GM12865 (cell line): ENCODE measurements at regions not wholly inside any gene's neighbourhood (a gene's known extent, or its start where the extent isn't known, plus 50 kb on each side); places are given as distances from the start of the nearest gene placed in this dataset.

Experiments used
- DNase-seq: peaks from one replicate; pipeline ENCODE4 v3.0.0; 2010; ENCODE audit warnings: low read depth
- H3K4me3 ChIP-seq: 2 replicates; pipeline ENCODE4 v1.5.1; 2011; ENCODE audit warnings: mild to moderate bottlenecking, low read depth, low read length, control low read depth
- TF ChIP-seq, protein P1 (sequence below): IDR thresholded peaks from 2 replicates; pipeline ENCODE4 v1.5.1; 2011; ENCODE audit warnings: low read length, control low read depth, low read depth, inconsistent platforms; ENCODE audit not compliant: insufficient read depth; ENCODE audit errors: missing control alignments

DNA sequence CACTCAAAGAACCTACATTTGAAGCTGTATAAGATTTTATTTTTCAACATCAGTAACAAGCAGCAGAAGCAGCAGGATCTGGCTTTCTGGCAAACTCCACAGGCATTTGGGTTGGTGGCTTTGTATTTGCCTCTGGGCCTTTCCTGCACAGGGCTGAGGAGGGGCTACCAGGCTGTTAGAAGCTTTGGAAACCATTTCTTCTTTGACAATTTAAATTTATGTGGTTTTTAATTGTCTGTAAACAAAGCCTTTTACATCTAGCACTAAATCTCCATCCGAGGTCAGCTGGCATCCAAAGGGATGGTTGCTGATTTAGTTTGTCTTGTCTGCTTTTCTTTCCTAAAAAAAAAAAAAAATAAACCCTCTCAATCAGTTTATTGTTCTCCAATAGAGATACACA lies 127.5 kb upstream of the OBI1 start:
- H3K4me3 ChIP-seq = no peak overlapping the region
- TF ChIP-seq, protein P1, sequence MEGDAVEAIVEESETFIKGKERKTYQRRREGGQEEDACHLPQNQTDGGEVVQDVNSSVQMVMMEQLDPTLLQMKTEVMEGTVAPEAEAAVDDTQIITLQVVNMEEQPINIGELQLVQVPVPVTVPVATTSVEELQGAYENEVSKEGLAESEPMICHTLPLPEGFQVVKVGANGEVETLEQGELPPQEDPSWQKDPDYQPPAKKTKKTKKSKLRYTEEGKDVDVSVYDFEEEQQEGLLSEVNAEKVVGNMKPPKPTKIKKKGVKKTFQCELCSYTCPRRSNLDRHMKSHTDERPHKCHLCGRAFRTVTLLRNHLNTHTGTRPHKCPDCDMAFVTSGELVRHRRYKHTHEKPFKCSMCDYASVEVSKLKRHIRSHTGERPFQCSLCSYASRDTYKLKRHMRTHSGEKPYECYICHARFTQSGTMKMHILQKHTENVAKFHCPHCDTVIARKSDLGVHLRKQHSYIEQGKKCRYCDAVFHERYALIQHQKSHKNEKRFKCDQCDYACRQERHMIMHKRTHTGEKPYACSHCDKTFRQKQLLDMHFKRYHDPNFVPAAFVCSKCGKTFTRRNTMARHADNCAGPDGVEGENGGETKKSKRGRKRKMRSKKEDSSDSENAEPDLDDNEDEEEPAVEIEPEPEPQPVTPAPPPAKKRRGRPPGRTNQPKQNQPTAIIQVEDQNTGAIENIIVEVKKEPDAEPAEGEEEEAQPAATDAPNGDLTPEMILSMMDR = no peak
- no peak for DNase-seq

DNA sequence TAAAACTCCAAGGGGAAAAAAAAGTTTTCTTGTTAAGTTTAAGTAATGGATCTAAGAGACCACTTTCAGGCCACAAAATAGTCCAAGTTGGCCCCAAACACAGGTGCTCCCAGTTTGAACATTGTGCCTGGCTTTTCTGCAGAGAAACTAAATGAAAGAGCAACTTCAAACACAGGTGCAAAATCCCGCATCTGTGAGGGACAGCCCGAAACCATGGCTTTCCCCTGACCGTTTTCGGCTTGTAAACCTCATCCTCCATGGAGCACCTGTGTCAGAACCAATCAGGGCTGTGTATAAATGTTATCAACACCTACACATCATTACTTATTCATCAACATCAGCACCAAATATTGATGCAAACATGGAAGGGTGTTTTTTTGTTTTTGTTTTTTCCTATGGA lies 126.8 kb upstream of the OBI1 start:
- no peak for DNase-seq
- TF ChIP-seq, protein P1 = no peak
- no peak overlapping the region for H3K4me3 ChIP-seq

DNA sequence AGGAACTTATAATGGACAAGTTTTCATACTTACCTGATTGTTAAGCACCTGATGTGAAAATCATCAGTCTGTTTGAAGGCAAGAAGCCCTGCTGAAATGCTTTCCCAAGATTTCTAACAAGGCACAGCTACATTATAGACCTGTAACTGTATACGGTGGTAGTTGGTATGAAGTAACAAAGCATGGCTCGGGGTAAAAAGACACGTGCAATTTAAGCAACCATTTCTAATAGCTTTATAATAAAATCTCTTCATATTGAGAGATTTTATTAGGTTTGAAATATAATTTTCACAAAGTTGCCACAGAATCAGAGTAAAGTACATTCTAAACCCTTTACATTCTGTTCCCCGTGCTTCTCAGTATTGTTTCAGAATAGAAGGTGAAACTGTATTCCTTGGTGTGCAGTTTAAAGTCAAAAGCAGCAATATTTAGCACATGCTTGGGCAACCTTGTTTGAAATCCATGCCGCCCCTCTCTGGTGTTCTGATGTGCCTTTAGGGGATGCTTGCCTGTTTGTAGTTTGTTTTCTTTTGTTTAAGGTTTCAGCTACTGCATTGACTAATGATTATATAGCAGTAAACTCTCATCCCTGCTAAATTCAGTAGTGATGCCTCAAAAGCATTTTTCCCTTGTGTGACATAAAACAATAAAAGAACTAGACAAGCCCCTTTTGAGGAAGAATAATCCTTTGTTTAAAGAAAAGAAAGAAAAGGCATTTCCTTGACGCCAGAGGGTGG lies 125.2 kb upstream of the OBI1 start:
- no peak overlapping the region for H3K4me3 ChIP-seq
- DNase-seq = no peak
- TF ChIP-seq, protein P1 = no peak

DNA sequence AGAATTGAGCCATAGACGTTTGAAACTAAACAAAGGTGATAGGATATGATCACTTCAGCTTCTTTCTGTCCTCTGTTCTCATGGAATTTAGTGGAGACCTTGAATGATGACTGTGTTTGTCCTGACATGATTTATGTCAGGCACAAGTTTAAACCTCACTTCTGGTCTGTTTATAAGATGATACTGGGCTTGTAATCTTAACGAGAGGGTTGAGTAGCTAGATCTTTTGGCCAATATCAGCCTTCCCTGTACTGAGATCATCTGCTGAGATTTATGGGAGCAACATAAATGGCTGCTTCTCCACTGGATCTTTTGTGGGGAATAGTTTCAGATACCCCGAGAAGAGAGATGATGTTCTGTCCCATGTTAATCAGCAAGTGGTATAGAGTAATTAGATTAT lies 121.8 kb upstream of the OBI1 start:
- no peak overlapping the region for H3K4me3 ChIP-seq
- TF ChIP-seq, protein P1 = no peak
- no peak for DNase-seq

DNA sequence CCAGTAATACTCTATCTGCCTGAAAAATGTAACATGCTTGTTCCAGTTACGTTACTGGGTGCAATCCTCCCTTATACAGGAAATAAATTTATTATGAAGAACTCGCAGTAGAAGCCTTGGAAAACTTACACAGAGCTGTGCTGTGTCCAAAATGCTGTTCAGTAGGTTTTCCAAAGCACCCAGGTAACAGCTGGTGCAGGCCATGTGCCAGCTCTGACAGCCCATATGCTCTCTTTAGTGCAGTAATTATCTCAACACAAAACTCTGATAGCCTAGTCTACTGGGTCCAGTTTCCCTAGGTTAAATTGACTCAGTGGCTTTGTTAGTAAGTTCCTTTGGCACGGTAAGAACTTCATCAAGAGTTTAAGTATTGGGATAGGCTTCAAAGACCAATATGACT lies 120.7 kb upstream of the OBI1 start:
- no peak for DNase-seq
- no peak overlapping the region for H3K4me3 ChIP-seq
- TF ChIP-seq, protein P1 = no peak

DNA sequence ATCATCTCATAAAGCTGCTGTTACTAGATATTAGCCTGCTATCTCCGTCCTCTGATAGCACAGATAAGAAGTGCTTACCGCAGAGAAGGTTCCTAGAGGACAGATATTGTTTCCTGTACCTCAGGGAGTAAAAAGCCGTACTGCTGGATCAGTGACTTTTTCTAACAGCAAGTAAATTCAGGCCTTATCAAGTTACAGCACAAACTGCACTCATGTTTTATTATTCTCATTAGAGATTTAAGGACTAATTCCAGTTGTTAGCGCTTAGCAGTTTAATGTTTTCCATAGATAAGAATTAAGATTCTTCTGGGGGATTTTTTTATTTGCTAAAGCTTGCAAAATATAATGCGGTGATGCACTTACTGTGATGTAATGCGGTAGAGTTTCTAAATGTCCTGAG lies 119.0 kb upstream of the OBI1 start:
- no peak overlapping the region for H3K4me3 ChIP-seq
- DNase-seq = no peak
- TF ChIP-seq, protein P1 = no peak

DNA sequence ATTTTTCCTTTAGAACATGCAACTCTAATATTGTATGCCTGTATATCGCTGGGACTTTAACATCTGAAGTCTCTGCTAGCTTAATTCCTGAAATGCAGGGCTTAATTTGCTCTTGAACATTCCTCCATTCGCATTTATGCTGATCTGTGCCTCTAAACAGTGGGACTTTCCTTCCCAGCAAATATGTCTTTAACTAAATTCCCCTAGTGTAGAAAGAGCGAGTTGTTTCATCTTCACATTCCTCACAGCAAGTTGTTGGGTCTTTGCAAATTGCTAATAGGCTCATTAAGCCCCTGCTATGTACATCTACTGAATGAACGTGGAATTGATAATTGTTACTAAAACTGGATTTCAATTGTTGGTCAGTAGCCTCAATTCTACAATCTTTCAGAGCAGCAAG lies 118.4 kb upstream of the OBI1 start:
- no peak overlapping the region for H3K4me3 ChIP-seq
- no peak for DNase-seq
- TF ChIP-seq, protein P1 = no peak
